ENCODE measurements at regions not wholly inside any gene's neighbourhood (a gene's known extent, or its start where the extent isn't known, plus 50 kb on each side); places are given as distances from the start of the nearest gene placed in this dataset.

GRCh38 chr21:15627011-15627410, 102.8 kb upstream of the USP25 start:
- TF ChIP-seq, protein P1, sequence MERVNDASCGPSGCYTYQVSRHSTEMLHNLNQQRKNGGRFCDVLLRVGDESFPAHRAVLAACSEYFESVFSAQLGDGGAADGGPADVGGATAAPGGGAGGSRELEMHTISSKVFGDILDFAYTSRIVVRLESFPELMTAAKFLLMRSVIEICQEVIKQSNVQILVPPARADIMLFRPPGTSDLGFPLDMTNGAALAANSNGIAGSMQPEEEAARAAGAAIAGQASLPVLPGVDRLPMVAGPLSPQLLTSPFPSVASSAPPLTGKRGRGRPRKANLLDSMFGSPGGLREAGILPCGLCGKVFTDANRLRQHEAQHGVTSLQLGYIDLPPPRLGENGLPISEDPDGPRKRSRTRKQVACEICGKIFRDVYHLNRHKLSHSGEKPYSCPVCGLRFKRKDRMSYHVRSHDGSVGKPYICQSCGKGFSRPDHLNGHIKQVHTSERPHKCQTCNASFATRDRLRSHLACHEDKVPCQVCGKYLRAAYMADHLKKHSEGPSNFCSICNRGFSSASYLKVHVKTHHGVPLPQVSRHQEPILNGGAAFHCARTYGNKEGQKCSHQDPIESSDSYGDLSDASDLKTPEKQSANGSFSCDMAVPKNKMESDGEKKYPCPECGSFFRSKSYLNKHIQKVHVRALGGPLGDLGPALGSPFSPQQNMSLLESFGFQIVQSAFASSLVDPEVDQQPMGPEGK (CRISPR knock-in tag; IDR thresholded peaks at IDR 0.05; ENCODE audit: borderline replicate concordance), result no peak
- TF ChIP-seq ZNF565 (CRISPR knock-in tag; conservative IDR thresholded peaks at IDR 0.05; ENCODE audit: low read depth) (no peak), ZFP30 (CRISPR knock-in tag; IDR thresholded peaks at IDR 0.05) (no peak), CSRNP3 (CRISPR knock-in tag; IDR thresholded peaks at IDR 0.05) (no peak), POU6F1 (CRISPR knock-in tag; IDR thresholded peaks at IDR 0.05; ENCODE audit: borderline replicate concordance, low read depth) (no peak), BACH2 (CRISPR knock-in tag; IDR thresholded peaks at IDR 0.05; ENCODE audit: borderline replicate concordance) (no peak), SNAI2 (CRISPR knock-in tag; IDR thresholded peaks at IDR 0.05) (no peak), ZFP3 (CRISPR knock-in tag; IDR thresholded peaks at IDR 0.05) (no peak), GLIS3 (CRISPR knock-in tag; IDR thresholded peaks at IDR 0.05) (no peak), PPARA (CRISPR knock-in tag; IDR thresholded peaks at IDR 0.05; ENCODE audit: borderline replicate concordance) (no peak)

All from SK-N-SH treated with all-trans-retinoic acid at 6 μM for 48 hours (cell line).